ENCODE measurements at regions not wholly inside any gene's neighbourhood (a gene's known extent, or its start where the extent isn't known, plus 50 kb on each side); places are given as distances from the start of the nearest gene placed in this dataset.
"Not testable (repeated sequence)": the region's sequence is repeated elsewhere in the genome, so short reads cannot be mapped to it uniquely, and the experiment has no call there.

DNA sequence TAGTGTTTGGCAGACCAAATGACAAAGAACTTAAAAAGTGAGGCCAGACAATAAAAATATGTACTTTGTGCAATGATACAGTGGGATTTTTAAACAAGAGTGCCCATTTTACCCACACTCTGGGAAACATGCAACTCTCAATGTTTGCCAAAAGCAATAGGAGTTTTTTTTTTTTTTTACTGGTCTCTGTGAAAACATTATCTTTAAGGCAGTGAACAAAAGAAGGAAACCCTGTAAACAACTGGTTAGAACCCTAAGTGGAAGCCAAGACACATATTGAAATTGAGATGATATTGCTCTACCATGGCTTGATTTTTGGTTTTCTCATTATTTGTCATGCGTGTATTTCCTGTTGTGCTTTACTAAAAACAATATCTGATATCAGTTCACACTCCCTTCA is 67.2 kb upstream of the PPP3CA start:
- DNase-seq (ENCODE audit: low read depth, low spot score) = no peak
- in situ Hi-C loops (cut with HindIII; ENCODE audit: low sequenced_read_pairs) = no loop called here
- TF ChIP-seq, protein P1, sequence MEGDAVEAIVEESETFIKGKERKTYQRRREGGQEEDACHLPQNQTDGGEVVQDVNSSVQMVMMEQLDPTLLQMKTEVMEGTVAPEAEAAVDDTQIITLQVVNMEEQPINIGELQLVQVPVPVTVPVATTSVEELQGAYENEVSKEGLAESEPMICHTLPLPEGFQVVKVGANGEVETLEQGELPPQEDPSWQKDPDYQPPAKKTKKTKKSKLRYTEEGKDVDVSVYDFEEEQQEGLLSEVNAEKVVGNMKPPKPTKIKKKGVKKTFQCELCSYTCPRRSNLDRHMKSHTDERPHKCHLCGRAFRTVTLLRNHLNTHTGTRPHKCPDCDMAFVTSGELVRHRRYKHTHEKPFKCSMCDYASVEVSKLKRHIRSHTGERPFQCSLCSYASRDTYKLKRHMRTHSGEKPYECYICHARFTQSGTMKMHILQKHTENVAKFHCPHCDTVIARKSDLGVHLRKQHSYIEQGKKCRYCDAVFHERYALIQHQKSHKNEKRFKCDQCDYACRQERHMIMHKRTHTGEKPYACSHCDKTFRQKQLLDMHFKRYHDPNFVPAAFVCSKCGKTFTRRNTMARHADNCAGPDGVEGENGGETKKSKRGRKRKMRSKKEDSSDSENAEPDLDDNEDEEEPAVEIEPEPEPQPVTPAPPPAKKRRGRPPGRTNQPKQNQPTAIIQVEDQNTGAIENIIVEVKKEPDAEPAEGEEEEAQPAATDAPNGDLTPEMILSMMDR (IDR thresholded peaks at IDR 0.05; ENCODE audit: low read depth, low read length) = no peak
- H3K4me3 ChIP-seq (ENCODE audit: low read depth, low read length) = no peak overlapping the region

DNA sequence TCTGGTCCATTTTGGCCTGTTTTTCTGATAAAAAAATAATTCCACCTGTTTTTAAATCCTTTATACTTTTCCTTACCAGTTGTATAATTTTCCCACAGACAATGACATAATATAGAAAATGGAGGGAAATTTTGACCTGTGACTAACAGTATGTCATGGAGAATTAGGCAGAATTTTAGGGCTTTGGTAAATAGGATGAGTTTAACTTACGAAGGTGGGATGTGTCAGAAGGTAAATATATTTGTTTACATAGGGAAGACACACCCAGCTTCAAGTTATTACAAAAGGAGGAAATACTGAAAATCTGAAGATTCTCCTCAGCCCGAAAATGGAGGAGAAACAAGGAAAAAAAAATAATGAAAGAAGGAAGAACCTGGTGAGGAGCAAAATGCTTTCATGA is 64.6 kb upstream of the PPP3CA start:
- DNase-seq (ENCODE audit: low read depth, low spot score) = no peak
- in situ Hi-C loops (cut with HindIII; ENCODE audit: low sequenced_read_pairs) = no loop called here
- TF ChIP-seq, protein P1 (IDR thresholded peaks at IDR 0.05; ENCODE audit: low read depth, low read length) = no peak
- no peak overlapping the region for H3K4me3 ChIP-seq (ENCODE audit: low read depth, low read length)

DNA sequence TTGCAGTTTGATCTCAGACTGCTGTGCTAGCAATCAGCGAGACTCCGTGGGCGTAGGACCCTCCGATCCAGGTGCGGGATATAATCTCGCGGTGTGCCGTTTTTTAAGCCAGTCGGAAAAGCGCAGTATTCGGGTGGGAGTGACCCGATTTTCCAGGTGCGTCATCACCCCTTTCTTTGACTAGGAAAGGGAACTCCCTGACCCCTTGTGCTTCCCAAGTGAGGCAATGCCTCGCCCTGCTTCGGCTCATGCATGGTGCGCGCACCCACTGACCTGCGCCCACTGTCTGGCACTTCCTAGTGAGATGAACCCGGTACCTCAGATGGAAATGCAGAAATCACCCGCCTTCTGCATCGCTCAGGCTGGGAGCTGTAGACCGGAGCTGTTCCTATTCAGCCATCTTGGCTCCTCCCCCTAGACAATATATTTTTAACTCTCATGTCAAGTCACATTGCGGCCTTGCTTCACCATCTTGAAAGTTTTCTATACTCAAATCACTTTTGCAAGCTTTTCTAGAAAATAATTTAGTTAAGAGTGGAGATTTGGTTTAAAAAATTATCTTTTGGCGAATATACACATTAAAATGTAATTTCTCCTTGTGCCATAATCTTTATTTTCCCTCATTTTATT is 64.1 kb upstream of the PPP3CA start:
- in situ Hi-C loops (cut with HindIII; ENCODE audit: low sequenced_read_pairs); DNase-seq (ENCODE audit: low read depth, low spot score); H3K4me3 ChIP-seq (ENCODE audit: low read depth, low read length): not testable (repeated sequence)

DNA sequence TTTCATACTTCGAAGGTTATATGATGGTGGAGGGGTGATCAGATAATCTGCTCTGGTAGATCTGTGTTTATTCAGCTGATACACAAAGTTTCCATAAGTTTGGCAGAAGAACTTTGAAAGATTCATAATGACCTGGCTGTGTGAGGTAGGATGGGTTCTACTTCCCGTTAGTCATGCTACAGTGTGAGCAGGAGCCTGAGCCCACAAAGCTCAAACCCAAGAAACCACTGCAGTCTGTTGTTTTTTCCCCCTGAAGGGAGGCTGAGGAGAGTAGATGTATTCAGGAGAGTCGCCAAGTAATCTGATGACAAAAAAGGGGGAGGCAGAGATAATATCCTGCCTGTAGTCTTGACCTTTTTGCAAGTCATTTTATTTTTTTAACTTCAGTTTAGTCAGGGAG is 52.8 kb upstream of the PPP3CA start:
- TF ChIP-seq, protein P1 (IDR thresholded peaks at IDR 0.05; ENCODE audit: low read depth, low read length) = no peak
- peak; percentile 85 for DNase-seq (ENCODE audit: low read depth, low spot score)
- in situ Hi-C loops (cut with HindIII; ENCODE audit: low sequenced_read_pairs) = no loop called here
- no peak overlapping the region for H3K4me3 ChIP-seq (ENCODE audit: low read depth, low read length)

DNA sequence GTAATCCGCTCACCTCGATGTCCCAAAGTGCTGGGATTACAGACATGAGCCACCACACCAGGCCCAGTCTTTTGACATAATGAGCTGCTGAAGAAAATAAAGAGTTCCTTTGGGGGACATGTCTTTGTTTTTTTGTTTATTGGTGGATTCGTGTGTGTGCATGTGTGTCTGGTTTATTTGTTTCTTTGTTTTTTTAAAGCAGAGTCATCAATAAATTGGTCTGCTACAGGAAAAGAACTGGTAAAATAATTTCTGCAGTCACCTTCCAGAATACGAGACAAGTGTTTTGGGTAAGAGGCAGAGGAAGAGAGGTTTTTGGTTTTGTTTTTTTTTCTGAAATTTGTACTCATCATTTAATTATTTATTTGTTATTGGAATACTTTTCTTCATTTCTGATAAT is 51.5 kb upstream of the PPP3CA start:
- no peak overlapping the region for H3K4me3 ChIP-seq (ENCODE audit: low read depth, low read length)
- TF ChIP-seq, protein P1 (IDR thresholded peaks at IDR 0.05; ENCODE audit: low read depth, low read length) = no peak
- DNase-seq (ENCODE audit: low read depth, low spot score) = no peak
- in situ Hi-C loops (cut with HindIII; ENCODE audit: low sequenced_read_pairs) = no loop called here

All from astrocyte of the spinal cord (primary cell).